Fibroblast of skin of back (primary cell): ENCODE measurements at regions not wholly inside any gene's neighbourhood (a gene's known extent, or its start where the extent isn't known, plus 50 kb on each side); places are given as distances from the start of the nearest gene placed in this dataset.
"Not testable (repeated sequence)": the region's sequence is repeated elsewhere in the genome, so short reads cannot be mapped to it uniquely, and the experiment has no call there.

Source experiments
- DNase-seq: peaks from one replicate; pipeline ENCODE4 v3.0.0-alpha.2; 2013

DNA sequence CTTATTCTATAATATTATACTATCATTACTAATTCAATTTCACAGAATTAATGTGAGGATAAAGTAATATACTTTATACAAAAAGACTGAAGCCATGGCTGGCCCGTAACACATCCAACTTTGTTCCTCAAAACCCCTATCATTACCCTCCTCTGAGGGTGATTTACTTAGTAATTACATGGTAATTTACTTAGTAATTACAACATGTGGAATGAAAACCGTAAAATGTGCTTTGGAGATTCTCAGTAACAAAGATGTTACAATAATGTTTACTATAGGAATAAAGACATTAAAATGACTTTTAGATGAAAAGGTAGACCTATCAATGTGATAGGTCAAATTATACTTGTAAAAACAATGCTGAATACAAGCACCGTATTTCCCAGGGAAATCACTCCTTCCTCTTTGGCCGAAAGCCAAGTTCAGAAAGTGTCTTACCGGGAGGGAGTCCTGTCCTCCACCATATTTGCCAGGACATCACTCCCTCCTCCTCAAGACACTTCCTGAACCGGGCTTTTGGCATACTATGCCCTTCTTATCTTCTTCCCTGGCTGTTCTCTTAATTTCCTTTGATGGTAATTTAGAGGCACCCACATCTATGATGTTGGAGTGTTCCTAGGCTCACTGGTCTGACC is 1047.8 kb downstream of the SOCS6 start:
- DNase-seq = no peak

DNA sequence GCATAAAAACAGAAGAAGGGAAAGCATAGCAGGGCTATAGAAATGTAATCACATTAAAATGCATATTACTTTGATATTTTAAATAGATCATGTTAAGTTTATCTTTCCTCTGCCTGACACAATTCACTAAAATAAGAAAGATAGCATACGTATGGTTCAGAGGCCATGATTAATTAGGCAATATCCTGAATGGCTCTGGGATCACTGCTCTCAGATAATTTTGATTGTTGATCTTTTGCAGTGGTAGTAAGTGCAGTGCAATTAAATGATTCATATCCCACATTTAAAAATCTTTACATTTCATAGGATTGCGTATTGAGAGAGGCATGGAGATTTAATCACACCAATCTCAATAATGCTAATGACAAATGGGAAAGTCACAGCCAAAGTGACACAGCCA is 1040.7 kb downstream of the SOCS6 start:
- DNase-seq = no peak

GRCh38 chr18:71329114-71329513 is 1040.3 kb downstream of the SOCS6 start:
- DNase-seq = no peak

DNA sequence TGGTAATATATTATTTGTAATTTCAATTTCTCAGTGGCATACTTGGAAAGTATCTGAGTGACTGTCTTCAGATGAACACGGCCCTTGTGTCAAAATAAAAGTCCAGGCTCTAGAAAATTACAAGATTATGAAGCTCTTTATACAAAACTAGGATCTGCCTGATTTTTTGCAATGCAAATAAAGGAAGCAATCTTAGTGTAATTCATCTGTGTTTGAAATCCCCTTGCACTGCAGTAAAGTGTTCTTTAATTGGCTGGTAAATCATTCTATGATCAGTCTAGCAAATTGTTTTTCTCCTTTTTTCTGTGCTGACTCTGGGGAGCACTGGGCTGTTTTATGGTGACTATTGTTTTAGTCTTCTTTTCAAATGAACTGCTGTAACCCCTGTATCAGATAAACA is 1039.0 kb downstream of the SOCS6 start:
- no peak for DNase-seq

GRCh38 chr18:71327441-71327840 is 1038.6 kb downstream of the SOCS6 start:
- no peak for DNase-seq

DNA sequence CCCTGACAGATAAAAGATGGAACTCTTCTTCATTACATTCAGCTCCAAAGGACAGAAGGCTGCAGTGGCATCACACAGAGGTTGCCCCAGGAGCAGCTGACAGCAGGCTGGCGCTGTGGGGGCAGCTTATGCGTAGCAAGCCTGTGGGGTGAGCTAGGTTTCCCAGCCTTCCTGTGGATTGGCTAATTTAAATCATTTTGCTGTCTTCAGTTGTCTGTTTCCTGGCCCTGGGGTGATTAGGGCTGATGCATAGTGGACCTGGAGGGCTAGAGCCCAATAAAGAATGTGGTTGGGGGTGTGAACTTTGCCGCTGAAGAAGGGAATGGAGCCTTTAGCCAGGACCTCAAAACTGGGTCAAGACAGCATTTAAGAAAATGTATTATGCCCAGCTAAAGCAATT is 1038.0 kb downstream of the SOCS6 start:
- no peak for DNase-seq

GRCh38 chr18:71324356-71324755 is 1035.5 kb downstream of the SOCS6 start:
- DNase-seq = no peak

- DNase-seq = no peak
These were observed 1033.4 kb downstream of the SOCS6 start for GRCh38 chr18:71322201-71322600.

DNA sequence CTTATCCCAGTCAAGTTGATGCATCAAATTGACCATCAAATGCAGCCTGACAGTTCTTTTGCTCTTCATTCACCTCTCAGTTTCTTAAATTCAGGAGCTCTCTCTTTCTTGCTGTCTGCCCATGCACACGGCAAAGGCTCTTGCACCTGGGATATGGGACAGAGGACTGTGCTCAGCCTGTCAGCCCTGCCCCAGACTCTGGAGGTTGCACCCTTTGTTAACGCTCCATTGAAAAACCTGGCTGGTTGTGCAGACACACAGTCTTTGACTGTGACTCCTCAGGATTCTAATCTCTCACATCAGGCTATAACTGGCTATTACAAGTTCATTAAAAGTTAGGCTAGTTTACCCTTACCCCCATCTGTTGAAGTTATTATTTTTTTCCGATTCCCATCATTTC is 1032.5 kb downstream of the SOCS6 start:
- no peak for DNase-seq

DNA sequence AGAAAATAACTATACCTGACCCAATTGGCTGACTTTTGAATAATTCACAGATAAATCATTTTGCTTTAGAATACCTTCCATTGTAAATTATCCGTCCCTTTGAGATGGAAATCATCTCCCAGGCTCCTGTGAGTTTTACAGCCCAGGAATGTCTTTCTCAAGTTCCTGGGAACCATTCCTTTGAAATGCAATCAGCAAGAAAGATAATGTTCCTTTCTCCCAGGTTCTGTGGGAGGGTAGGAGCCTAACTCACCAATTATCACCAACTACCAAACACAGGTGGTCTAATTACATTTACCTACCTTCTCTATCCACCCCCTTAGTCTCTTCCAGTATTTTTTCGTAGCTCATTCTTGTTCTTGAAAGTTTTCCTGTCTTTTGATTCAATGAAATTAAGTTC is 1016.0 kb downstream of the SOCS6 start:
- DNase-seq = no peak

DNA sequence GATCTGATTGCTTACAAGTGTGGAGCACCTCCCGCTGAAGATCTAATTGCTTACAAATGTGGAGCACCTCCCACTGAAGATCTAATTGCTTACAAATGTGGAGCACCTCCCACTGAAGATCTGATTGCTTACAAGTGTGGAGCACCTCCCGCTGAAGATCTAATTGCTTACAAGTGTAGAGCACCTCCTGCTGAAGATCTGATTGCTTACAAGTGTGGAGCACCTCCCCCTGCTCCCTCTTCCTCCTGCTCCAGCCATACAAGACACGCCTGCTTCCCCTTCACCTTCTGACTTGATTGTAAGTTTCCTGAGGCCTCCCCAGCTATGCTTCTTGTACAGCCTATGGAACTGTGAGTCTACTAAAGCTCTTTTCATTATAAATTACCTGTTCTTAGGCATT is 1014.9 kb downstream of the SOCS6 start:
- DNase-seq = not testable (repeated sequence)

GRCh38 chr18:71301596-71301995 is 1012.8 kb downstream of the SOCS6 start:
- DNase-seq = no peak

GRCh38 chr18:71294201-71294600 is 1005.4 kb downstream of the SOCS6 start:
- not testable (repeated sequence) for DNase-seq

DNA sequence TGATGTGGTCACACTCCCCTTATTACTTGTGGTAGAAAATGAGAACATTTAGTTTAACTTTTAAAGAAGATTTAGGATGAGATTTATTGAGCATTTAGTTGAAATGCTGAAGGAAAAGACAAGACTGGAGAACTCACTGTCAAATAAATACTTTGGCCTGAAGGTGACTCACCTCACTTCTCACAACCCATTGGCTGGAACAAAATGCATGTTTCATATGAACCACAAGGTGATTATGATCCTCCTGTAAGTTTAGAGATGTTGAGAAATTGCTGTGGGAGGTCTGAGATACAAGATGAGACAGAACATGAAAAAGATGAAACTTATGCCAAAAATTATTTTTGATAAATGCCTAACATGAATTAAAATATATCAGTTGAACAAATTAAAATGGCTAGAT is 1004.5 kb downstream of the SOCS6 start:
- no peak for DNase-seq

DNA sequence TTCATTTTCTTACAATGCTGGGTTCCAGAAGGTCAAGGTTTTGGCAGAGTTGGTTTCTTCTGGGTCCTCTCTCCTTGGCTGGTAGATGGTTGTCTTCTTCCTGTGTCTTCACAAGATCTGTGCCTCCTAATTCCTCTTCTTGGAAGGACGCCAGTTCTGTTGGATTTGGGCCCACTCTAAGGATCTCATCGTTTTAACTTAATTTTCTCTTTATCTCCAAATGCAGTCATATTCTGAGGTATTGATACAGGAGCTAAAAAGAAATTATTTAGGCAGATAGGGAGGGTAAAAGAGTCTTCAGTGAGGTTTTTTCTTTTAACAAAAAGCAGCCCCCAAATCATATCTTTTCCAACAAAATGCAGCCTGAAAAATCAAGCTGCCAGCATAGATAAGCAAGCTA is 998.4 kb downstream of the SOCS6 start:
- no peak for DNase-seq

- DNase-seq = no peak
These were observed 963.6 kb downstream of the SOCS6 start for GRCh38 chr18:71252351-71252865.

GRCh38 chr18:71250191-71250590 is 961.3 kb downstream of the SOCS6 start:
- no peak for DNase-seq

DNA sequence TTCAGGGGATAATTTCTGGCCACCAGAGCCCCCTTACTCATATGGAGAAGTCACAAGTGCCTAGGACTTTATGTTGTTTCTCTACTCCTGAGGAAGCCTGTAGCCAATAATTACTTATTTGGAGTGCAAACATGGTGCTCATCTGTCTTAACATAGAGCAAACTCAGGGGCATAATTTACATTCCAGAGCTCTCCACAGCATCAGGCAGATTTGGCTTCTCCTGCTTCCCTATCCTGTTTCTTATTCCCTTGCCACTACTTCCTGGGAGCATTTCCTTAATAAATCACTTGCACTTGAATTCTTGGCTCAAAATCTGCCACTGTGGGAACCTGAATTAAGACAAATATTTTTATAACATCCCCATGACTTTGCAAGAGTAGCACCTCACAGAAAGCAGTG is 960.9 kb downstream of the SOCS6 start:
- DNase-seq = no peak

DNA sequence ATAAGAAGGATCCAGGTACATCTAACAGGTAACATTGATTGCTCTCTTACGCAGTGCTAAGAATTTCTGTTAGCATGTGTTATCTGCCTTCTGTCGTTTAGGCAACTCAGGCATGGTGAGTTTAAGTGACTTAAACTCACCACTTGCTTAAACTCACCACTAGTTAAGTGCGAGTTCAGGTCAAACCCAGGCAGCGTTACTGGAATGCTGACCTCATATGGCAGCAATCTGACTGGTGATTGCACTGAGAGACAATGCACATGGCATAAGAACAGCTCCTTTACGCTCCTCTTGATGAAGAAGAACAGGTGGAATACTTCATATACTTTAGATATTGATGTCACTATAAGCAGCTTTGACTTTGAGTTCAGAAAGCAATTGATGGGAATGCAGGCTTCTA is 954.1 kb downstream of the SOCS6 start:
- no peak for DNase-seq

DNA sequence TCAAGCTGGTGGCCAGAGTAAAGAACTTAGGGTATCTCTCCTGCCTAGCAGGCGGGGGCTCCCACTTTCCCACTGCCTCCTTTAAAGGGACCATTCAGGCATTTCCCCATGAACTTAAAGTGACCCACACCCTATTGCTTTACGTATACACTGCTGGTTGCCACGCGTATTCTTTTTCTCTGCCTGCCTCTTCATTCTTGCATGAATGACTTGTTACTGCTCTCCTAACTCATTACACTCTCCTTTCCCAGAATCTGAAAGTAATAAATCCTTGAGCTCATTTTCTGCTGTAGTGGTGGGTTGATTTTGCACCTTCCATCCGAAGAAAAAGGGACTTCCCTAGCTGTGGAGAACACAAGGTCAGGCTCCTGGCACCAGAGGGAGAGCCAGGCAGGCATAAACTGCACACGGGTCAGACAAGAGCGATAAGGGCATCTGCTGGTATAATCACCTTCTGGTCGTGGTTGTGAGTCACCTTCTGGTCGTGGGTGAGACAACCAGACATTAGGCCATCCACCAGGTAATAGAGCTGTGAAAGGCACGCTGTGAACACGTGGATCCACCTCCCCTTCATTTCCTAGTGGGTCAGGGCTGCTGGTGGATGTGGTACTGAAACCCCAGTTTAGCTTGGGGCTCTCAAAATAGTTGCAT is 950.3 kb downstream of the SOCS6 start:
- no peak for DNase-seq

DNA sequence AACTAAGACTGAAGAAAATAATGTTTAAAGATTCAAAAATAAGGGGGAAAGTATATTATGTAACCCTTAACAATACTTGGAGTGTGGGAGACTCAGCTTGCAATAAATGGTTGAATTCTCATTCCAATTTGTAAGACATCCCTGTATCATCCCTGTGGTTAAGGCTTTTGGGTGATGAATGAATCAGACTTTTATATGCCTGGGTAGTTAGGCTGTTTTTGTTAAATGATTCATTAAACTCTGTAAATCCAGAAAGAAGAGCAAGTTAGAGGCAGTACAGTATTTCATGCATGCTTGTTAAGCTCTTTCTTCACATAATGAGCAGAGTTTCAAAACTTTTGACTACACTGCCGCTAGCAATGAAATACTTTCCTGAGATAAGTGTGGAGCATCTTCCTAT is 948.8 kb downstream of the SOCS6 start:
- no peak for DNase-seq

DNA sequence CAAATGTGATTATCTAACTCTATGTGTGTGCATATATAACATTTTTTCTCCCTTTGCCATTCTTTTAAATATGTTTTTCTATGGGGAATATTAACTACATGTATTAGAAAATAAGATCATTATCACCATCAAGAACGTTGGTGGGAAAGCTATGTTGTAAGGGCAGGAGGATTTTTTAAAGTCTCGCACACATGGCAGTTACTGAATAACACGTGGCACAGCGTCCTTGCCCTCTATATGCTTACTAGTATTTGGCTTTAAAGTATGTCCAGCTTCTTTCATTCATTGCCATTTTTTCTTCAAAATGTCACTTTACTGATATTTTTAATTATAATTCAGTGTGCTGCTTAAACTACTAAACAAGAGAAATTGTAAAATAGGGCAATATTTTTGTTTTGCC is 944.3 kb downstream of the SOCS6 start:
- DNase-seq = no peak

DNA sequence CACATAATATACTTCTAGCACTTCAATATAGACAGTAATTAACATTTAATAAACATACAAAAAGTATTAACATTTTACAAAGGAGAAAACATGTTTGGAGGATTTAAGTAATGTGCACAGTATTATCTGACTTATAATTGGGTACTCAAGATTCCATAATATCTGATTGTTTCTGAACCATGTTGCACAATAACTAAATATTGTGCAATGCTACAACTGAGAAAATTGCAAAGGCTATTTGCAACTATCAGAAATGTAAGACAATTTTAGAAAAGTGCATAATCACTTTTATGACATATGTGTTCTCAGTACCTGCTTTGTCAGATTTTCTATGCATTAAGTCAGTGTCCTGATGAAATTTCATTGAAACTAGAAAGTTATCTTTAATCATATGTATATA is 934.6 kb downstream of the SOCS6 start:
- no peak for DNase-seq

DNA sequence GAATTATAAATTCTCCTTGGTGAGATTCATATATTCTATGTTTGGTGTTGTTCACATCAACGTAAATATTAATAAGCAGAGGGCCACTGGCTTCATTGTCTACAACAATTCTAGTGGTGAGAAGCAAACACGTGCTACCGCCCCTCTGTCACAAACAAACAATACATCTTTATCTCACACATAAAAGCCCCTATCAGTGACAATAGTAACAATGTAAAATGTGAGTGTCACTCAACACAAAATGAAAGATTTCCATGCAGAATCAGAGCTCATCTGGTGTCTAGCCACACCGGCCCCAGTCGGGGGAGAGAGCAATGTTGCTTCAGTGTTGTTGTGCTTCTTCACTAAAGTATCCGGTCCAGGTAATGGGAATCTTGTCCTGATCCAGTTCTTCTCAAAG is 932.6 kb downstream of the SOCS6 start:
- DNase-seq = no peak

DNA sequence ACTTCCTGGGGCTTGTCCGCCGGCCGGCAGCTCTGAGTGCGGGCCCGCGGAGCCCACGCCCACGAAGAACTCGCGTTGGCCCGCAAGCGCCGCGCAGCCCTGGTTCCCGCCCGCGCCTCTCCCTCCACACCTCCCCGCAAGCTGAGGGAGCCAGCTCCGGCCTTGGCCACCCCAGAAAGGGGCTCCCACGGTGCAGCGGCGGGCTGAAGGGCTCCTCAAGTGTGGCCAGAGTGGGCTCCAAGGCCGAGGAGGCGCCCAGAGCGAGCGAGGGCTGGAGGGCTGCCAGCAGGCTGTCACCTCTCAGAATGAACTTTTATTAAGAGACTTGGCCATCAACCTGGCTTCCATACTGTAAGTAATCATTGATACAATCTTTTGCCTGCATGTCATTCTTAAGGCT is 923.9 kb downstream of the SOCS6 start:
- not testable (repeated sequence) for DNase-seq
